ENCODE measurements at regions not wholly inside any gene's neighbourhood (a gene's known extent, or its start where the extent isn't known, plus 50 kb on each side); places are given as distances from the start of the nearest gene placed in this dataset.

DNA sequence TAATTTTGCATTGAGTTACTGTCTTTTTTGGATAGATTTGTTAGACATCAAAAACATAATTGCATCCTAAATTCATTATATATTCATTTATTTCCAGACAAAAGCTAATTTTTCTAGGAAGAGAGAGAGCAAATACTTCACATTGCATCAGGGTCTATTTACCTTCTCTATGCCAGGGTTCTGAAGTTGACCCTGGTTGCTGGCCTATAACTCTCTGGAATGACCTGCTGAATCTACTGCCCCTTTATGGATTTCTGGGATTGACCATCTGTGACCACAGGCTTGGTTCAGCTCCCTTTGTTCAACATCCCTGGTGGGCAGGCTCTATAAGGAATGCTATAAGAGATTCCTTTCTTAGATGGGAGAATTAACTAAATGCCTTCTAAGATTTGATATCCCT lies 414.8 kb upstream of the STXBP6 start:
- TF ChIP-seq, protein P1, sequence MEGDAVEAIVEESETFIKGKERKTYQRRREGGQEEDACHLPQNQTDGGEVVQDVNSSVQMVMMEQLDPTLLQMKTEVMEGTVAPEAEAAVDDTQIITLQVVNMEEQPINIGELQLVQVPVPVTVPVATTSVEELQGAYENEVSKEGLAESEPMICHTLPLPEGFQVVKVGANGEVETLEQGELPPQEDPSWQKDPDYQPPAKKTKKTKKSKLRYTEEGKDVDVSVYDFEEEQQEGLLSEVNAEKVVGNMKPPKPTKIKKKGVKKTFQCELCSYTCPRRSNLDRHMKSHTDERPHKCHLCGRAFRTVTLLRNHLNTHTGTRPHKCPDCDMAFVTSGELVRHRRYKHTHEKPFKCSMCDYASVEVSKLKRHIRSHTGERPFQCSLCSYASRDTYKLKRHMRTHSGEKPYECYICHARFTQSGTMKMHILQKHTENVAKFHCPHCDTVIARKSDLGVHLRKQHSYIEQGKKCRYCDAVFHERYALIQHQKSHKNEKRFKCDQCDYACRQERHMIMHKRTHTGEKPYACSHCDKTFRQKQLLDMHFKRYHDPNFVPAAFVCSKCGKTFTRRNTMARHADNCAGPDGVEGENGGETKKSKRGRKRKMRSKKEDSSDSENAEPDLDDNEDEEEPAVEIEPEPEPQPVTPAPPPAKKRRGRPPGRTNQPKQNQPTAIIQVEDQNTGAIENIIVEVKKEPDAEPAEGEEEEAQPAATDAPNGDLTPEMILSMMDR (IDR thresholded peaks at IDR 0.05; ENCODE audit: low read depth, low read length, poor library complexity, severe bottlenecking) = no peak
- TF ChIP-seq EZH2phosphoT487 (IDR thresholded peaks at IDR 0.05; ENCODE audit: borderline replicate concordance, low read length) = no peak
